B cell (primary cell): ENCODE measurements at regions not wholly inside any gene's neighbourhood (a gene's known extent, or its start where the extent isn't known, plus 50 kb on each side); places are given as distances from the start of the nearest gene placed in this dataset.

ENCODE experiments used
- ATAC-seq: fragments of 200-7000 bp; cut with Tn5 transposase; one replicate; pipeline ENCODE4 v1.10.0; 2021; ENCODE audit warnings: low read depth, mild to moderate bottlenecking, moderate number of reproducible peaks, moderate library complexity
- CTCF ChIA-PET: fragments of 350-600 bp; sonication (Branson Sonifier 250); formaldehyde crosslinking; loops from one replicate; lab custom pipeline; 2021; ENCODE audit warnings: antibody characterized with exemption, inconsistent platforms; lab: Charles Lee
- POLR2A ChIA-PET: fragments of 350-600 bp; sonication (Branson Sonifier 250); formaldehyde crosslinking; loops from one replicate; lab custom pipeline; 2021; ENCODE audit warnings: antibody characterized with exemption; lab: Charles Lee
- DNase-seq: peaks from one replicate; pipeline ENCODE4 v3.0.0; 2013
- H2AFZ ChIP-seq: 2 replicates; pipeline ENCODE4 v1.6.1; 2012; ENCODE audit warnings: mild to moderate bottlenecking, low read depth, low read length; ENCODE audit not compliant: insufficient read depth, poor library complexity, severe bottlenecking
- H3K27ac ChIP-seq, 2 donors: 1 replicate in 1 of 2; 2 replicates in 1 of 2; pipeline ENCODE4 v1.5.1; 2012 to 2013; ENCODE audit warnings: low read length in 2 of 2, mild to moderate bottlenecking in 2 of 2, moderate library complexity in 1 of 2
- H3K27me3 ChIP-seq, 4 experiments: fragments of 200-600 bp in 1 of 4; sonication (generic) in 1 of 4; replicated peaks in 1 of 4; 1 replicate in 2 of 4; 2 replicates in 2 of 4; pipeline versions ENCODE4 v1.6.1 to v1.7.0; 2013 to 2016; ENCODE audit warnings: low read length in 3 of 4, mild to moderate bottlenecking in 2 of 4, mixed read lengths in 1 of 4, moderate library complexity in 1 of 4; ENCODE audit not compliant: insufficient read depth in 4 of 4, control insufficient read depth in 3 of 4; ENCODE audit errors: control extremely low read depth in 1 of 4
- H3K36me3 ChIP-seq, 2 experiments: replicated peaks in 1 of 2; 1 replicate in 1 of 2; 2 replicates in 1 of 2; pipeline versions ENCODE4 v1.6.1 to v1.7.1; 2013; ENCODE audit warnings: low read length in 1 of 2; ENCODE audit not compliant: insufficient read depth in 2 of 2, control insufficient read depth in 1 of 2; ENCODE audit errors: control extremely low read depth in 1 of 2, extremely low read depth in 1 of 2
- H3K4me1 ChIP-seq, 2 donors: fragments of 200-600 bp in 1 of 2; sonication (generic) in 1 of 2; 1 replicate in 1 of 2; 2 replicates in 1 of 2; pipeline versions ENCODE4 v1.5.1 to v1.6.1; 2013 to 2017; ENCODE audit warnings: low read length in 2 of 2; ENCODE audit not compliant: control insufficient read depth in 2 of 2, insufficient read depth in 2 of 2
- H3K4me2 ChIP-seq: replicated peaks from 2 replicates; pipeline ENCODE3; 2012; ENCODE audit warnings: mild to moderate bottlenecking, low read depth, low read length; ENCODE audit not compliant: poor library complexity, severe bottlenecking
- H3K4me3 ChIP-seq, 5 experiments: fragments of 200-600 bp in 1 of 5; sonication (generic) in 1 of 5; 1 replicate in 3 of 5; 2 replicates in 2 of 5; pipeline versions ENCODE4 v1.5.1 to v1.7.0; 2011 to 2016; ENCODE audit warnings: low read length in 4 of 5, mild to moderate bottlenecking in 4 of 5, low read depth in 2 of 5, control low read depth in 1 of 5, moderate library complexity in 1 of 5; ENCODE audit not compliant: insufficient read depth in 1 of 5; ENCODE audit errors: control extremely low read depth in 1 of 5, extremely low read depth in 1 of 5
- H3K79me2 ChIP-seq: fragments of 200-600 bp; sonication (generic); one replicate; pipeline ENCODE4 v1.6.0; 2016; ENCODE audit warnings: low read length; ENCODE audit not compliant: control insufficient read depth, insufficient read depth
- H3K9ac ChIP-seq: fragments of 200-600 bp; sonication (generic); 2 replicates; pipeline ENCODE4 v1.6.1; 2017; ENCODE audit warnings: mild to moderate bottlenecking, low read length, moderate library complexity
- H3K9me3 ChIP-seq, 3 donors: one replicate each; pipeline versions ENCODE4 v1.6.1 to v1.7.1; 2013; ENCODE audit warnings: low read length in 2 of 3; ENCODE audit not compliant: control insufficient read depth in 2 of 3, insufficient read depth in 1 of 3; ENCODE audit errors: control extremely low read depth in 1 of 3
- H4K20me1 ChIP-seq: 2 replicates; pipeline ENCODE4 v1.6.0; 2012; ENCODE audit warnings: mild to moderate bottlenecking, low read length; ENCODE audit not compliant: insufficient read depth, control insufficient read depth, poor library complexity, severe bottlenecking
- H3K27ac Mint-ChIP-seq: one replicate; pipeline ENCODE4 v1.8.0; 2021; ENCODE audit warnings: mixed read lengths
- H3K27me3 Mint-ChIP-seq: one replicate; pipeline ENCODE4 v1.8.0; 2021; ENCODE audit warnings: mixed read lengths
- H3K4me1 Mint-ChIP-seq: one replicate; pipeline ENCODE4 v1.8.0; 2021; ENCODE audit warnings: mixed read lengths
- H3K4me3 Mint-ChIP-seq: one replicate; pipeline ENCODE4 v1.8.0; 2021; ENCODE audit warnings: mixed read lengths
- H3K9me3 Mint-ChIP-seq: one replicate; pipeline ENCODE4 v1.8.0; 2022; ENCODE audit warnings: mixed read lengths; ENCODE audit not compliant: insufficient read depth
- EZH2 ChIP-seq: IDR thresholded peaks from 2 replicates; pipeline ENCODE4 v1.6.1; 2012; ENCODE audit warnings: borderline replicate concordance, low read depth, mild to moderate bottlenecking, moderate library complexity, low read length; ENCODE audit not compliant: insufficient read depth, poor library complexity, severe bottlenecking
- WGBS: methylation state at CpG from one replicate; pipeline ENCODE4 v1.1.5; 2013; ENCODE audit warnings: missing lambda C conversion rate; ENCODE audit not compliant: insufficient coverage; 5-methylcytosine and 5-hydroxymethylcytosine counted together
- intact Hi-C: fragments of 100-400 bp; cut with micrococcal nuclease; formaldehyde crosslinking; loops from one replicate; pipeline ENCODE4 v1.10.0; 2022
- TF ChIP-seq, protein P1 (sequence below): fragments of 200-600 bp; IDR thresholded peaks from one replicate; pipeline ENCODE4 v1.8.0; 2022; ENCODE audit warnings: antibody characterized with exemption, mild to moderate bottlenecking

GRCh38 chr18:26614374-26614773 lies 66.0 kb upstream of the KCTD1 start:
- H3K9me3 ChIP-seq = no peaks in the 10 kb centered on the region
- H3K4me2 ChIP-seq = no peak overlapping the region
- TF ChIP-seq, protein P1, sequence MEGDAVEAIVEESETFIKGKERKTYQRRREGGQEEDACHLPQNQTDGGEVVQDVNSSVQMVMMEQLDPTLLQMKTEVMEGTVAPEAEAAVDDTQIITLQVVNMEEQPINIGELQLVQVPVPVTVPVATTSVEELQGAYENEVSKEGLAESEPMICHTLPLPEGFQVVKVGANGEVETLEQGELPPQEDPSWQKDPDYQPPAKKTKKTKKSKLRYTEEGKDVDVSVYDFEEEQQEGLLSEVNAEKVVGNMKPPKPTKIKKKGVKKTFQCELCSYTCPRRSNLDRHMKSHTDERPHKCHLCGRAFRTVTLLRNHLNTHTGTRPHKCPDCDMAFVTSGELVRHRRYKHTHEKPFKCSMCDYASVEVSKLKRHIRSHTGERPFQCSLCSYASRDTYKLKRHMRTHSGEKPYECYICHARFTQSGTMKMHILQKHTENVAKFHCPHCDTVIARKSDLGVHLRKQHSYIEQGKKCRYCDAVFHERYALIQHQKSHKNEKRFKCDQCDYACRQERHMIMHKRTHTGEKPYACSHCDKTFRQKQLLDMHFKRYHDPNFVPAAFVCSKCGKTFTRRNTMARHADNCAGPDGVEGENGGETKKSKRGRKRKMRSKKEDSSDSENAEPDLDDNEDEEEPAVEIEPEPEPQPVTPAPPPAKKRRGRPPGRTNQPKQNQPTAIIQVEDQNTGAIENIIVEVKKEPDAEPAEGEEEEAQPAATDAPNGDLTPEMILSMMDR = no peak
- no peak for TF ChIP-seq EZH2
- no peaks in the 10 kb centered on the region for H3K4me1 ChIP-seq
- no peaks in the 10 kb centered on the region for H3K36me3 ChIP-seq
- ChIA-PET CTCF (no interaction called here), POLR2A (no interaction called here)
- H3K4me3 Mint-ChIP-seq = no peak overlapping the region
- H3K27ac Mint-ChIP-seq = no peak overlapping the region
- ATAC-seq (no peak), DNase-seq (no peak)
- peaks cover 14% of the 10 kb centered on the region for H3K27me3 Mint-ChIP-seq
- H3K27ac ChIP-seq = no peak overlapping the region
- H3K9ac ChIP-seq = no peak overlapping the region
- H3K79me2 ChIP-seq = no peaks in the 10 kb centered on the region
- no peaks in the 10 kb centered on the region for H3K4me1 Mint-ChIP-seq
- H3K4me3 ChIP-seq = no peak overlapping the region
- H3K27me3 ChIP-seq = peaks cover 0 to 2% (median 0%) of the 10 kb centered on the region in 4 experiments
- H4K20me1 ChIP-seq = no peaks in the 10 kb centered on the region
- H2AFZ ChIP-seq = no peak overlapping the region
- 100% methylated on average over 2 of the region's 3 CpGs for WGBS
- H3K9me3 Mint-ChIP-seq = no peaks in the 10 kb centered on the region
- intact Hi-C loops = no loop called here
